ENCODE measurements at regions not wholly inside any gene's neighbourhood (a gene's known extent, or its start where the extent isn't known, plus 50 kb on each side); places are given as distances from the start of the nearest gene placed in this dataset.
"Not testable (repeated sequence)": the region's sequence is repeated elsewhere in the genome, so short reads cannot be mapped to it uniquely, and the experiment has no call there.

DNA sequence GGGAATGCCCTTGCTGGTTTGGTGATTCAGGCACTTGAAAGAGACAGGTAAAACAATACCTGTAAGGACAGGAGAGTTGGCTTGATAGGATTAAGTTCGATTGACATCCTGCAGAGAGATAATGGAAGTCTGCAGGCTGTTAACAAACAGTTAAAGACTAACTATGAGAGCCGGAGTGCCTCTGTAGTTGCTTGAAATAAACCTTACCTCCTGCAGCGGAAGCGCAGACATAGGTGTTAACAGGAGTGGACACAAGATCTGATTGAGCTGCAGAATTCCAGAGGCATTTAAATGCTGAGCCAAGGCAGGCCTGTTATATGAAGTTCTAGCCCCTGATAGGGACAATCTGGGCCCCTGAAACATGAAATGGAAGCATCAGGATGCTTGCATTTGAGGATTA, 416.7 kb upstream of the MAOA start:
- DNase-seq: no peak

GRCh38 chrX:43255596-43255995, 400.5 kb upstream of the MAOA start:
- no peak for DNase-seq

- no peak for DNase-seq
Observed at GRCh38 chrX:43266487-43266886, 389.6 kb upstream of the MAOA start.

GRCh38 chrX:43267652-43268051, 388.4 kb upstream of the MAOA start:
- no peak for DNase-seq

GRCh38 chrX:43269201-43269600, 386.9 kb upstream of the MAOA start:
- DNase-seq: no peak

DNA sequence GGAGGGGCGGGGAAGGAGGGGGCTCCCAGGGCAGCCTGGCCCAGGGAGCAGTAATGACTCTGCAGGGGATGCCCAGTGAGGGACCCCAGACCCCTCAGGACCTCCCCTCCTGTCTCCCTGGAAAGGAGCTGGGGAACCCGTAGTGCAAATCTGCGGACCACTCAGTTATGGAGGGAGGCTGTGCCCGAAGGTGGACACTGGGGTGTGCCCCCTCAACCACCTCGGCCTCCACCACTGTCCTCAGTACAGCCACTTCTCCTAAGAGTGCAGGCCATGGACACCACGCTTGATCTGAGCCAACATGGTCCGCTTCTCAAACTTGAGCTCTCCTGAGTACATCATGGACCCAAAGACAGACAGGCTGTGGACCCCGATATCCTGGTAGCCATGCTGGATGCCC, 378.2 kb upstream of the MAOA start:
- DNase-seq: no peak

DNA sequence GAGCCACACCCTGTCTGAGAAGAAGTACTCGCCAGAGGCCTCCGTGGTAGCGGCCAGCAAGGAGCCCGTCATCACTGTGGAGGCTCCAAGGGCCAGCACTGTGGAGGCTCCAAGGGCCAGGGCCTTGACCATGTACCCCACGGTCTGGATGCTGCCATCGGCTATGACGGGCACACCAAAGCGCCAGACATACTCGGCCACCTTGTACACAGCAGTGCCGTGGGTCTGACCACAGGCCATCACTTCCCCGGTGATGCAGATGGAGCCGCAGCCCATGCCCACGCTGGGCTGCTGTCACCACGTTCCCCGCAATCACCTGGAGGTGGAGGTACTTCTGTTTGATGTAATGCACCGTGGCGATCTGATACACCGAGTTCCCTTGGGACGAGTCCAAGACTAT, 377.7 kb upstream of the MAOA start:
- DNase-seq: no peak

- DNase-seq: no peak
Observed at GRCh38 chrX:43279341-43279808, 376.7 kb upstream of the MAOA start.

- DNase-seq: no peak
Observed at GRCh38 chrX:43283187-43283586, 372.9 kb upstream of the MAOA start.

DNA sequence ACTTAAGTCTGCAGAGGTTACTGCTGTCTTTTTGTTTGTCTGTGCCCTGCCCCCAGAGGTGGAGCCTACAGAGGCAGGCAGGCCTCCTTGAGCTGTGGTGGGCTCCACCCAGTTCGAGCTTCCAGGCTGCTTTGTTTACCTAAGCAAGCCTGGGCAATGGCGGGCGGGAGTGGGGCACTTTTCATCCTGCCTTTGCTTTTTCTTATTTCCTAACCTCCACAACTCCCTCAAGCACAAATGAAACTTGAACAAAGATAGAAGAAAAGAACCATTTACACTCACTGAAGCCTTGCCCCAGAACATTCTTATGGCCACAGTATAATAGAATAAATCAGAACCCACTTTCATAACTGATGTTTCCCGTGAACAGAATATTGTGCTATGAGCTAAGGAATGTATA, 344.5 kb upstream of the MAOA start:
- not testable (repeated sequence) for DNase-seq

DNA sequence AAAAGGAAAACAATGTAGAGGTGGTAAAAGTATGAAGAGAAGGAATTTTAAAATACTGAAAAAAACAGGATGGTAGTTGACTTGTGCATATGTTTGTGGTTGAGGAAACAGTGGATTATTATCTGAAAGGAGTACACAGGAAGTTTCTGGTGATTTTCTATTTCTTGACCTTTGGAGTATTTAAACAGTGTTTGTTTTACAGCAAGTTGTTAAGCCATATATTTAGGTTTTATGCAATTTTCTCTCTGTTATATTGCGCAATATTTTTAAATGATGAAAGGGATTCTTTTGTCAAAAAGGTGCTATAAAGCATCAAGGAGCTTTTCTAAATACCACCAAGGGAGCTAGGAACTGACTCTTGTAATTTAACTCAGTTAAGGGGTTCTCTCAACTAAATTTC, 343.1 kb upstream of the MAOA start:
- no peak for DNase-seq

DNA sequence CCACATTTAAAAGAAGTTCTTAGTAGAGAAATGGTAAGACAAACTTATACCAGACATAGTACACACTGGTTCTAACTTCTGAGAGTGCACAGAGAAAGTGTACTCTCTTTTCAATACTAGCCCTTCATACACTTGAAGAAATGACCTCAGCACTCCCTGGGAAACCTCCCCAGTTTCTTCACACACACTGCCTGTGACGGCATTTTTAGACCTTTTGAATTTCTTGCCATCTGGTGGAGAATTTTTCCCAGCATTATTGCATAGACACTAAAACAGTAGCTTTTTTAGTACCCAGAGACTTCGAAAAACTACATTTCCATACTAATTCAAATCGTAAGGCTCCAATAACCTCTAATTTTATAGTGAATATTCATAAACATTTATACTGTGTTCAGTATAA, 341.6 kb upstream of the MAOA start:
- no peak for DNase-seq

DNA sequence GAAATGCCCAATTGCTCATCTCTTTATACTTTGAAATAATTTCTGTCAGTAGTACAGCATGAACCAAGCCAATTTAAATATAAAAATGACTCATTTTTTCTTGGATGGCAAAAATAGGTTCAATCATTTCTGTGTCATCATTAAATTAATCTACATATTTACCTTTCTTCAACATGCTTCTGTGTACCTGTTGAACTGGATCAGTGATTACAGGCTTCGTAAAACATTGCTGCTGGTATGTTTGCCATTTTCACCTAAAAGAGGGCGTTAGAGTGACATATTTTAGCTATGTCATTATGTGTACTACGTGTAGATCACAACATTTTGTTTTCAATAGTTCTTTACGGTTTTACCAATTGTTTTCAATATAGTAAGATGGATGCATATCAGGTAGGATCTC, 340.5 kb upstream of the MAOA start:
- DNase-seq: no peak

- DNase-seq: no peak
Observed at GRCh38 chrX:43316146-43316545, 340.0 kb upstream of the MAOA start.

- DNase-seq: no peak
Observed at GRCh38 chrX:43317378-43317777, 338.7 kb upstream of the MAOA start.

DNA sequence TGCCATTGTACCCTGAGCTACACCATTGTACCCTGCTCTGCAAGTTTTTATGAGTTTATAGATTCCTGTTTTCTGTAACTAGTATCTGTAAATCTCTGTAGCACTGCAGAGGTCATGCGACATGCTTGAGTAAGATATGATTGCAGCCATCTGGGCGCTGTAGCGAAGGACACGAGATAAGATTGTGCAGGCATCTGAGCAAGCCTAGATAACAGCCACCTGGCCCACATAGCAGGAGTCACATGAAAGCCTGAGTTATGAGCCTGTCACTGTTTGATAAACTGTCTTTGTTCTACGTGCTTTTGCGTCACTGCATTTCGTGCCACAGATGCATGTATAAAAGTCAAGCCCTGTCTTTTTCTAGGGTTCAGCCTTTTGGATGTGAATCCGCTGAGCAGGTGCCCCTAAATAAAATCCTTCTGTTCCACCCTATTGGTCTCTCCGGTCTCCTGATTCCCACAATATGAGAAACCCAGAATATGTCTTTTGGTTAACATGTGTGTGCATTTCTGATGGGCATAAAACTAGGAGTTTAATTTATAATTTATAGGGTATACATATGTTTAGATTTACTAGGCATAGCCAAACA, 327.6 kb upstream of the MAOA start:
- DNase-seq: no peak

- no peak for DNase-seq
Observed at GRCh38 chrX:43333543-43333942, 322.6 kb upstream of the MAOA start.

DNA sequence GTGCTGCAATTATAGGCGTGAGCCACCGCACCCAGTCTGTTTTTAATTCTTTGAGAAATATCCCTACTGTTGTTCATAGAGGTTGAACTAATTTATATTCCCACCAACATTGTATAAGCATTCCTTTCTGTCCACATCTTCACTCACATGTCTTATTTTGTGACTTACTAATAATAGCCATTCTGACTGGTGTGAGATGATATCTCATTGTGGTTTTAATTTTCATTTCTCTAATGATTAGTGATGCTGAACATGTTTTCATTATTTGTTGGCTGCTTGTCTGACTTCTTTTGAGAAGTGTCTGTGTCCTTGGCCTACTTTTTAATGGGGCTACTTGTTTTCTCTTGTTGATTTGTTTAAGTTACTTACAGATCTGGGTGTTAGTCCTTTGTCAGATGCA, 310.9 kb upstream of the MAOA start:
- no peak for DNase-seq

DNA sequence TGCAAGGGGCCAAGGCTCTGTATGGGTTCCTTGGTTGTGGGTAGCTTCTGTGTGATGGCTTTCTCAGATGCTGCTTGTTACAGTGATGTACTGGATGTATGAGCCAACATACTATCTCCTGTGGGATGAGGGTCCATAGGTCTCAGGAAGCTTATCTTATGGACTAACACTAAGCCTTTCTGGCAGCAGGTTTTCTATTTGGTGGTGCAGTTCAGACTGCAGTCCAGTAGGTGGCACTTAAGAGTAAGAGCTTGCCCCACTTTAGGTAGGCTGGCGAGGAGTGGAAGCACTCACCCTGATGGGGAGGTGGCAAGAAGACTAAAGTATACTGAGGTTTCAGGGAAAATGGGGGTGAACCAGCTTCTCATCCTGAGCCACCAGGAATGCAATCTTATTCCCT, 306.7 kb upstream of the MAOA start:
- peak; percentile 34 for DNase-seq

- DNase-seq: no peak
Observed at GRCh38 chrX:43350935-43351334, 305.2 kb upstream of the MAOA start.

GRCh38 chrX:43357741-43358140, 298.4 kb upstream of the MAOA start:
- no peak for DNase-seq

- no peak for DNase-seq
Observed at GRCh38 chrX:43373032-43373431, 283.1 kb upstream of the MAOA start.

GRCh38 chrX:43375136-43375535, 281.0 kb upstream of the MAOA start:
- DNase-seq: no peak

- DNase-seq: no peak
Observed at GRCh38 chrX:43380704-43381103, 275.4 kb upstream of the MAOA start.

DNA sequence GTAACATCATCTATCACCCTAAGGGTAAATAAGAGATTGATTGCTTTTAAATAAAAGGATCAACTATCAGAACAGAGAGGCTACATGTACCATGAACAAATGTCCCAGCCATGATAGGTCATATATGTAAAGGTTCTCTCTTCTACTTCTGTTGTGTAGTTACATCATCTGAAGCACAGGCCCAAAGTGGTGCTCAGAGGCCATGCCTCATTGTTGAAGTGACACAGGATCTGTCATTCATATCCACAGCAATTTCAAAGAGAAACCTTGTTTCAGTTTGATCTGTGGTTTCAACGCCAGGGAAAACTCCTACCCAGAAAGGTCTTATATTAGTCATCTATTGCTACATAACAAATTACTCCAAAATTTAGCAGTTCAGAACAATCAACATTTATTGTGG, 269.2 kb upstream of the MAOA start:
- DNase-seq: no peak

DNA sequence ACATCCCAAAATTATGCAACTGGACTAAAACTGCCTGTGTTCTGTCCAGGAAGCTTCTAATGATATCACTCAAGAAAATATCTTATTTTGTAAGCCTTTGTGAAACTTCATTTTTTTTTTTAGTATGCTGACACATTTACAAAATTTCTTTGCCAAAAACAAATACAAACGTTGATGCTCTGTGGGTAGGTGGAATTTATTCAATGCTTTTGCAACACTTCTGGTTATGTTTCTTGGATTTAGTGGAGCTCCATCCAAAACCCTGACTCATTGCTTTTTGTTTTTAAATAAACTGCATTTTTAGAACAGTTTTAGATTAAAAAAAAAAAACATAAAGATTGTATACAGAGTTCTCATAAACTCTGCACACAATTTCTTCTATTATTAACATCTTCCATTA, 250.9 kb upstream of the MAOA start:
- DNase-seq: no peak

All from hematopoietic multipotent progenitor cell treated with erythropoietin and hydrocortisone succinate and interleukin-3 and kit ligand, for 6 days (in vitro differentiated cells).